ENCODE measurements at regions not wholly inside any gene's neighbourhood (a gene's known extent, or its start where the extent isn't known, plus 50 kb on each side); places are given as distances from the start of the nearest gene placed in this dataset.
A peak's percentile ranks its signal among the peaks of the same experiment; 100 is the strongest.

DNA sequence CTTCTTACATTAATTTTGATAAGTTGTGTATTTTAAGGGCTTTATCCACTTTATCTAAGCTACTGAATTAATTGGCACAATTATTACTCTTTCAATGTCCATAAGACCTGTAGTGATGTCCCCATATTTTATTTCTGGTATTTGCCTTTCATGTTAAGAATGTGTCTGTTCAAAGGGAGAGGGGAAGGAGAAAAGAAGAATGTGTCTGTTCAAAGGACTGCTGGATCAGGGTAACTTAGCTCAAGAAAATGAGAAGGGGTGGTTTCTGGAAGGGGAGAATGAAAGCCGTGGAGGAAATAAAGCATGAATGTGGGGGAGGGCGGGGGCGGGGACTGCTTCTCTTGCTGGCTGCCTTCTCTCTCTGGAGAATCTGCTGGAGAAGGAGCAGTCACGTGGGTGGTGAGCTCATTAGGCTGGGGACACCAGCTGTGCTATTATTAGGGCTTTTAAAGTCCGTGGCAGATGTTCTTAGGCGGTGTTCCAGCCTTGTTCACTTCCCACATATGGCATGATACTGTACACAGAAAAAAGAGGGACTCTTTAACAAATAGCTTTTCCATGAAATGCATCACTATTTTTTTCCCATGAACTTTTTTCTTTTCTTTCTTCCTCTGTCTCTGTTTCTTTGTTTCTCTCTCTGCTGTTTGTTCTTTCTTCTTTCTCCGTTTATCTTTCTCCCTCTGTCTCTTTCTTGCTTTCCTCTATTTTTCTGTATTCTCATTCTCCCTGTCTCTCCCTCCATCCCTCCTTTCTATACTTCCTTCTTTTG is 63.7 kb upstream of the ULK4 start:
- no peak for TF ChIP-seq CTCF (IDR thresholded peaks at IDR 0.05 in 4 of 5, conservative IDR thresholded peaks at IDR 0.05 in 1 of 5)
- TF ChIP-seq POLR2A (IDR thresholded peaks at IDR 0.05), result peak; percentile 54 to 58
